CD14-positive monocyte (primary cell): ENCODE measurements at regions not wholly inside any gene's neighbourhood (a gene's known extent, or its start where the extent isn't known, plus 50 kb on each side); places are given as distances from the start of the nearest gene placed in this dataset.

Source experiments
- DNase-seq, 3 donors: peaks; one replicate each; pipeline ENCODE4 v3.0.0-alpha.2; 2011 to 2022
- H2AFZ ChIP-seq: 2 replicates; pipeline ENCODE4 v1.6.0; 2012; ENCODE audit warnings: mild to moderate bottlenecking, low read depth, low read length, inconsistent platforms; ENCODE audit not compliant: insufficient read depth, poor library complexity, severe bottlenecking
- H3K27ac ChIP-seq, 2 donors: 1 replicate in 1 of 2; 2 replicates in 1 of 2; pipeline ENCODE4 v1.5.1; 2012 to 2013; ENCODE audit warnings: low read length in 2 of 2, control low read depth in 1 of 2, inconsistent platforms in 1 of 2, low read depth in 1 of 2, mild to moderate bottlenecking in 1 of 2
- H3K27me3 ChIP-seq, 2 donors: one replicate each; pipeline versions ENCODE4 v1.6.0 to v1.6.1; 2011 to 2013; ENCODE audit warnings: low read length in 2 of 2; ENCODE audit not compliant: control insufficient read depth in 2 of 2, insufficient read depth in 2 of 2
- H3K36me3 ChIP-seq, 2 donors: replicated peaks in 1 of 2; 1 replicate in 1 of 2; 2 replicates in 1 of 2; pipeline versions ENCODE4 v1.5.1 to v1.6.1; 2012 to 2013; ENCODE audit warnings: low read length in 2 of 2, control low read depth in 1 of 2, inconsistent platforms in 1 of 2, mild to moderate bottlenecking in 1 of 2; ENCODE audit not compliant: insufficient read depth in 2 of 2, control insufficient read depth in 1 of 2
- H3K4me1 ChIP-seq, 2 donors: 1 replicate in 1 of 2; 2 replicates in 1 of 2; pipeline versions ENCODE4 v1.5.1 to v1.6.1; 2012 to 2013; ENCODE audit warnings: low read length in 2 of 2, control low read depth in 1 of 2, inconsistent platforms in 1 of 2, mild to moderate bottlenecking in 1 of 2, moderate library complexity in 1 of 2; ENCODE audit not compliant: insufficient read depth in 2 of 2, control insufficient read depth in 1 of 2
- H3K4me2 ChIP-seq: replicated peaks from 2 replicates; pipeline ENCODE3; 2012; ENCODE audit warnings: low read length, moderate library complexity, mild to moderate bottlenecking; ENCODE audit not compliant: poor library complexity, severe bottlenecking; ENCODE audit errors: extremely low read depth
- H3K4me3 ChIP-seq, 3 experiments: fragments of 200-600 bp in 1 of 3; sonication (generic) in 1 of 3; replicated peaks in 1 of 3; 1 replicate in 2 of 3; 2 replicates in 1 of 3; pipeline ENCODE4 v1.5.1; 2011 to 2013; ENCODE audit warnings: low read length in 3 of 3, mild to moderate bottlenecking in 3 of 3, control low read depth in 2 of 3, low read depth in 2 of 3, inconsistent platforms in 1 of 3, moderate library complexity in 1 of 3
- H3K79me2 ChIP-seq: 2 replicates; pipeline ENCODE4 v1.6.0; 2012; ENCODE audit warnings: mild to moderate bottlenecking, control low read depth, inconsistent platforms, low read length, moderate library complexity; ENCODE audit not compliant: insufficient read depth
- H3K9ac ChIP-seq: 2 replicates; pipeline ENCODE4 v1.6.0; 2017; ENCODE audit warnings: low read length, mild to moderate bottlenecking; ENCODE audit not compliant: insufficient read depth, poor library complexity, severe bottlenecking
- H3K9me3 ChIP-seq, 2 donors: replicated peaks in 1 of 2; 1 replicate in 1 of 2; 2 replicates in 1 of 2; pipeline versions ENCODE4 v1.5.1 to v1.6.1; 2012 to 2013; ENCODE audit warnings: low read length in 2 of 2, control low read depth in 1 of 2; ENCODE audit not compliant: control insufficient read depth in 1 of 2, insufficient read depth in 1 of 2
- H4K20me1 ChIP-seq: 2 replicates; pipeline ENCODE4 v1.6.0; 2012; ENCODE audit warnings: mild to moderate bottlenecking, low read length, control low read depth, moderate library complexity; ENCODE audit not compliant: insufficient read depth
- H3K27ac Mint-ChIP-seq, 7 donors: one replicate each; pipeline ENCODE4 v1.8.0; 2020; ENCODE audit warnings: mild to moderate bottlenecking in 7 of 7, mixed read lengths in 7 of 7, moderate library complexity in 6 of 7, inconsistent platforms in 2 of 7
- H3K27me3 Mint-ChIP-seq, 3 donors: one replicate each; pipeline ENCODE4 v1.8.0; 2021 to 2022; ENCODE audit warnings: low read depth in 3 of 3, mild to moderate bottlenecking in 3 of 3, mixed read lengths in 3 of 3, moderate library complexity in 3 of 3, inconsistent platforms in 1 of 3
- H3K36me3 Mint-ChIP-seq, 2 donors: one replicate each; pipeline ENCODE4 v1.8.0; 2020; ENCODE audit warnings: mixed read lengths in 2 of 2, inconsistent platforms in 1 of 2, mild to moderate bottlenecking in 1 of 2
- H3K4me1 Mint-ChIP-seq: one replicate; pipeline ENCODE4 v1.8.0; 2020; ENCODE audit warnings: mild to moderate bottlenecking, mixed read lengths
- H3K4me3 Mint-ChIP-seq, 2 donors: one replicate each; pipeline ENCODE4 v1.8.0; 2020; ENCODE audit warnings: mild to moderate bottlenecking in 2 of 2, mixed read lengths in 2 of 2, moderate library complexity in 1 of 2
- H3K9me3 Mint-ChIP-seq, 7 donors: one replicate each; pipeline ENCODE4 v1.8.0; 2020 to 2022; ENCODE audit warnings: mixed read lengths in 7 of 7, mild to moderate bottlenecking in 6 of 7, moderate library complexity in 6 of 7, inconsistent platforms in 2 of 7
- CTCF ChIP-seq: fragments of 200-600 bp; IDR thresholded peaks from one replicate; pipeline ENCODE4 v1.8.0; 2022; ENCODE audit warnings: antibody characterized with exemption, mild to moderate bottlenecking
- WGBS: methylation state at CpG from one replicate; pipeline ENCODE4 v1.1.5; 2013; ENCODE audit warnings: missing lambda C conversion rate; ENCODE audit not compliant: insufficient coverage; 5-methylcytosine and 5-hydroxymethylcytosine counted together
- intact Hi-C, 2 donors: fragments of 100-400 bp; cut with micrococcal nuclease; formaldehyde crosslinking; loops; one replicate each; pipeline versions ENCODE4 v1.15.0 to v1.15.1; 2023

GRCh38 chr2:219737270-219737691 lies 109.9 kb downstream of the SLC4A3 start:
- Mint-ChIP-seq H3K36me3 (no peaks in the 10 kb centered on the region), H3K4me3 (no peak overlapping the region), H3K4me1 (no peaks in the 10 kb centered on the region), H3K27ac (no peak overlapping the region), H3K9me3 (no peaks in the 10 kb centered on the region), H3K27me3 (peaks cover 0 to 14% (median 9%) of the 10 kb centered on the region in 3 donors)
- Histone ChIP-seq H3K79me2 (no peaks in the 10 kb centered on the region), H3K4me1 (no peaks in the 10 kb centered on the region), H3K4me3 (no peak overlapping the region), H3K27me3 (no peaks in the 10 kb centered on the region), H3K4me2 (no peak overlapping the region), H3K9ac (no peak overlapping the region), H3K36me3 (no peaks in the 10 kb centered on the region), H2AFZ (no peak overlapping the region), H4K20me1 (no peaks in the 10 kb centered on the region), H3K9me3 (no peaks in the 10 kb centered on the region), H3K27ac (no peak overlapping the region)
- no peak for TF ChIP-seq CTCF
- intact Hi-C loops: loop anchor here in 1 of 2 donors (5.0 kb wide), 1 partner anchor 1835 kb away; the partner anchor contains the start of gene EPHA4
- WGBS: 94% methylated on average over 3 of the region's 4 CpGs
- no peak for DNase-seq

DNA sequence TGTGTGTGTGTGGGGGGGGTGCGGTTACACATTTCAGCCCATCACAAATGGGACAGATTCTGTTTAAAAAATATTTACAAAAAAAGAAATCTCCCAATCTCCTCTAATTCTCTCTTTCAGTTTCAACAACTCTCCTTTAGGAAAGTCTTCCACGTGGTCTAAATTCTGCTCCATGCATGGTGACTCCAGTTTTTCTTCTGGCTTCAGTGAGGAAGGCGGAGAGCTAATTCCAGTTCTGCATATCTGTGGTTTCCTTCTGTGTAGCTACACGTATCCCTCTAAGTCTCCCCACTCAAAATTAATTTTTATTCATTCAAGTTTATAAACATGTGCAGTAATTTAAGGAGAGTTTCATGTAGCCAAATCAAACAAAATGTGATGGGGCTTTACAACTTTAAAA lies 111.6 kb downstream of the SLC4A3 start:
- intact Hi-C loops: loop anchor here in 1 of 2 donors (5.0 kb wide), 1 partner anchor 1833 kb away; the partner anchor contains the start of gene EPHA4

More for the DNA sequence above, 111.6 kb downstream of the SLC4A3 start:
- peaks cover 0 to 12% (median 4%) of the 10 kb centered on the region in 3 donors for H3K27me3 Mint-ChIP-seq
- Histone ChIP-seq H3K27ac (no peak overlapping the region), H3K9me3 (no peaks in the 10 kb centered on the region), H3K4me3 (no peak overlapping the region), H3K4me2 (no peak overlapping the region), H3K9ac (no peak overlapping the region), H2AFZ (no peak overlapping the region), H3K4me1 (no peaks in the 10 kb centered on the region), H4K20me1 (no peaks in the 10 kb centered on the region), H3K79me2 (no peaks in the 10 kb centered on the region), H3K36me3 (no peaks in the 10 kb centered on the region), H3K27me3 (no peaks in the 10 kb centered on the region)
- no CpG with 5 or more reads among the region's 4 CpGs for WGBS
- DNase-seq: no peak
- TF ChIP-seq CTCF: no peak
- no peaks in the 10 kb centered on the region for H3K36me3 Mint-ChIP-seq
- no peaks in the 10 kb centered on the region for H3K9me3 Mint-ChIP-seq
- no peak overlapping the region for H3K27ac Mint-ChIP-seq
- H3K4me1 Mint-ChIP-seq: no peaks in the 10 kb centered on the region
- H3K4me3 Mint-ChIP-seq: no peak overlapping the region
